ENCODE measurements at regions not wholly inside any gene's neighbourhood (a gene's known extent, or its start where the extent isn't known, plus 50 kb on each side); places are given as distances from the start of the nearest gene placed in this dataset.
A peak's percentile ranks its signal among the peaks of the same experiment; 100 is the strongest.
"Not testable (repeated sequence)": the region's sequence is repeated elsewhere in the genome, so short reads cannot be mapped to it uniquely, and the experiment has no call there.

DNA sequence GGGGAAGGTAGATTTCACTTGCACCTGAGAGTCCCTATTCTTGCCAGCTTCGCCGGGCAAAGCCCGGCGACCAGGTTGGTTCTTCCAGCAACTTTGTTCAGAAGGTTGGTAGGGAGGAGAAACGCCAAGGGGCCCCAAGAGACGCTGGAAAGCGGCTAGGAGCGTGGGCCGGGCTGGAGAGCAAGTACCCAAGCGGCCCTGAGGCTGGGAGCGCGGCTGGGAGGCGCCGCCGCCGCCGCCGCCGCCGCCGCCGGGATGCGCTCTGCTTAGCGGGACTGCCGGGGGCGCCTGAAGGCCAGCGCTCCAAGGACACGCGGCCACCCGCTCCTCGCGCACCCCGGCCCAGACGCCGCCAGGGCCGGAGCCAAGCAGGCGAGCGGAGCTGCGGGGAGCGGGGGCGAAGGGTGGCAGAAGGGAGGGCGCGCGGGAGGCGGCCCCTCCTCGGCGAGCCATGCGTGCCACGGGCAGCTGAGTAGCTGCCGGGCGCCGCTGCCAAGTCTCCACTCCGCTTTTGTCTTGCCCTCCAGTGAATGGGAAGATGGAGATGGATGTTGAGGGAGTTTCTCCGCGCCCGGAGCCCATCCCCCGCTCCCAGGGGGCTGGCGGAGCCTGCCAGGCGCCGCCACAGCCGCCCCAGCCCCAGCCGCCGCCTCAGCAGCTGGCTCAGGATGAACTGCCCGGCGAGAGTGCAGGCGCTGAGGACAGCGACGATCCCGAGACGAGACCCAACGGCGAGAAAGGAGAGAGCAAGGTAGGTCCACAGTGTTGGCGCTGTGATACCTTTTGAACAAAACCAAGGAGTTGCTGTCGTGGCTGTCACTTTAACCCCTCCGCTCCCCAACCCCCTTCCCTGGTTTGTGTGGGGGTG is 227.4 kb upstream of the AZI2 start:
- peak overlapping the region; percentile 64 for H3K4me3 ChIP-seq (ENCODE audit: low read depth, low read length)

GRCh38 chr3:28576614-28577200 is 228.1 kb upstream of the AZI2 start:
- peak overlapping the region; percentile 58 for H3K4me3 ChIP-seq (ENCODE audit: low read depth, low read length)

GRCh38 chr3:28577941-28578500 is 229.4 kb upstream of the AZI2 start:
- H3K4me3 ChIP-seq (ENCODE audit: low read depth, low read length), result no peak overlapping the region

- H3K4me3 ChIP-seq (ENCODE audit: low read depth, low read length), result no peak overlapping the region
These were observed 237.7 kb upstream of the AZI2 start for GRCh38 chr3:28586325-28586724.

DNA sequence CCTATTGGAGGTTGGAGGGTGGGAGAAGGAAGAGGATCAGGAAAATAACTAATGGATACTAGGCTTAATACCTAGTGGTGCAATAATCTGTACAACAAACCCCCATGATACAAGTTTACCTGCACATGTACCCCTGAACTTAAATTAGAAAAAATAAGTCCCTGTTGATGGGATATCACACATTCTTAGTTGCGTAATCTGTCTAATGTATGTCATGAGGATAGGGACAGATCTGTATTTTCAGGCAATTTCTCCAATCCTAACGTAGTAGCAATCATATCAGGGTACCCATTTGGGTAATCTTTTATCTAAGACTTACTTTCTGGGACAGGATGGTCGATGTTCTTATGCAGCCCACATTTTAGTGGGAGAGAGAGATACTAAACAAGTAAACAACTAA is 239.1 kb upstream of the AZI2 start:
- H3K4me3 ChIP-seq (ENCODE audit: low read depth, low read length), result no peak overlapping the region

DNA sequence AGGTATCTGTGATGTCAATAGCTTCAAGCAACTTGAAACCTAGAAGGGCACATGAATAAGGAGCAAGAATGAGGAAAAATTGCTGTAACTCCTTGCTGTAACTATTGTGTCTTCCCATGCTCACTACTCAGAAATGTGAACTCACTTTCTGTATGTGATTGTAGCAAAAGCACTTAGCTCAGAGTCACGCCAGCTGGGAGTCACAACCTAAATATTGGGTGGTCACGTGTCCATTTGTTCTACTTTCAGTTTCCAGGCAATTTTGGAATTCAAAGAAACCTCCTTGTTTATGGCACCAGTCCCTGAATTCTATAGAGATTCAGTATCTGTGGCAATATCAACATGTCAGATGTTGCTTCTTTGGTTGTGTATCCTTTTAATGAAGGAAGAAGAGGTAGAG is 241.6 kb upstream of the AZI2 start:
- H3K4me3 ChIP-seq (ENCODE audit: low read depth, low read length), result no peak overlapping the region

- no peak overlapping the region for H3K4me3 ChIP-seq (ENCODE audit: low read depth, low read length)
These were observed 242.2 kb upstream of the AZI2 start for GRCh38 chr3:28590860-28591259.

GRCh38 chr3:28595372-28595771 is 246.7 kb upstream of the AZI2 start:
- H3K4me3 ChIP-seq (ENCODE audit: low read depth, low read length), result no peak overlapping the region

GRCh38 chr3:28597452-28597851 is 248.8 kb upstream of the AZI2 start:
- no peak overlapping the region for H3K4me3 ChIP-seq (ENCODE audit: low read depth, low read length)

DNA sequence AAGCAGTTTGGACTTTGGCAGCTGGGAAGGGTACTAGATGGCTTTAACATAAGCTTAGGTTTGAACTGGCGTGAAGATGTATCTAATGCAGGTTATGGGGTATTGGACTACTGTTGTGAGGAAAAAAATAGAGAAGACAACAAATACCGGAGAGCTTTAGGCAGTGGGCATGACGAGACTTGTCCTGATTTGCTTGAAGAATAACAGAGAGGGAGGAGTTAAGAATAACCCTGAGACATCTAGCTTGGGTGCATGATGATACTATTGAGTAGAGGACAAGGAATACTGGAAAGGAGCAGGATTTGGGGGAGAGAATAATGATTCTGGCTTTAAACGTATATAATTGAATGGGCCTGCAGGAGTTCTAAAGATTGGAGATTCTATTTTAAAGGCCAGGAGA is 249.5 kb upstream of the AZI2 start:
- no peak overlapping the region for H3K4me3 ChIP-seq (ENCODE audit: low read depth, low read length)

- H3K4me3 ChIP-seq (ENCODE audit: low read depth, low read length), result no peak overlapping the region
These were observed 252.7 kb upstream of the AZI2 start for GRCh38 chr3:28601291-28601690.

DNA sequence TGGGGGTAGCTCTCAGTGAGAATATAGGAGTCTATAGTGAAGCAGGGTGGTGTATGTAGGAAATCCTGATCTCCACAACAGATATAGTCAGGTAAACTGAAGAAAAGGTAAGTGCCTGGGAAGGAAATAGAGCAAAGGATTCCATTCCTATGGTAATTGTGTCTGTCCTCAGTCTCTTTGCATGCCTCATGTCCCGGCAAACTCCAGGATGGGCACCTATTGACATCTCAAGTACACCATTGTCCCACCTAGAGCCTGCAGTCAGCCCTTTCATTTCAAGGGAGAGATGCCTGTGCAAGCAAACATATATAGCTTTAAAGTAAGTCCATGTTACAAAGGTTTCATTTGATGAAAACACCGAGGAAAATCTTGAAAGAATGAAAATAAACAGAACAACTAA is 257.7 kb upstream of the AZI2 start:
- H3K4me3 ChIP-seq (ENCODE audit: low read depth, low read length), result no peak overlapping the region

- H3K4me3 ChIP-seq (ENCODE audit: low read depth, low read length), result no peak overlapping the region
These were observed 263.6 kb upstream of the AZI2 start for GRCh38 chr3:28612232-28612631.

GRCh38 chr3:28613511-28614106 is 265.0 kb upstream of the AZI2 start:
- H3K4me3 ChIP-seq (ENCODE audit: low read depth, low read length), result no peak overlapping the region

DNA sequence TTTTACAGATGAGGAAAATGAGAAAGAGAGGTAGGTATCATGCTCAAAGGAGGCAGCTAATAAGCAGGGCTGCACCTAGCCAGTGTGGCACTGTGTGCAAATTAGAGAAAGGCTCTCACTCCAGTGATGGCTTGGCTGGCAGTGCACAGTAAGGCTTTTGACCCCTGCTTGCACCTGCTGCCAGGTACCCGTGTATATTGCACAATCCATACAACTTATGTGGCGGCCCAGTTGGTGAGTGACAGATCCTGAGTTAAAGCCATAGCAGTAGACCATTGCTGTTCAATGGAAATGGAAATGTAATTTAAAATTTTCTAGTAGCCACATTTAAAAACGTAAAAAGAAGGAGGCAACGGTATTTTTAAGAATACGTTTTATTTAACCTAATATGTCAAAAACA is 266.4 kb upstream of the AZI2 start:
- no peak overlapping the region for H3K4me3 ChIP-seq (ENCODE audit: low read depth, low read length)

DNA sequence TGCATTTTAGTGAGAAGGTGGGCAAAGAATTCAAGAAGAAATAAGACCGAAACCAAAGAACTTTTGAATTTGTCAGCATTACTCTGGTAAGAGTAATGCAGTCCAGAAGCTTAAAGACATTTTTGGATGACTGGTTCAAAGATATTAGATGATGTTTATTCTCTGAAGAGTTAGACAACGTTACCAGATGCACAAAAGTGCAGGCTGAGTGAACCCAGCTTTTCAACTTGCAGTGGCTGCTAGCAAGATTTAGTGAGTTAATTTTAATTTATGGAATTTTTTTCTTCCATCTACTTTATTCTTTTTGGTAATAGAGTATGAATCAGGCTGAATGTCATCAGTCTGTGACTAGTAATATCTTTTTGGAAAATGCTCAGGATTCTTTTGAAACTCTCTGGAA is 267.3 kb upstream of the AZI2 start:
- H3K4me3 ChIP-seq (ENCODE audit: low read depth, low read length), result no peak overlapping the region

GRCh38 chr3:28617821-28618220 is 269.2 kb upstream of the AZI2 start:
- H3K4me3 ChIP-seq (ENCODE audit: low read depth, low read length), result no peak overlapping the region

- H3K4me3 ChIP-seq (ENCODE audit: low read depth, low read length), result no peak overlapping the region
These were observed 274.5 kb upstream of the AZI2 start for GRCh38 chr3:28623106-28623505.

- no peak overlapping the region for H3K4me3 ChIP-seq (ENCODE audit: low read depth, low read length)
These were observed 275.5 kb upstream of the AZI2 start for GRCh38 chr3:28624084-28624483.

GRCh38 chr3:28627843-28628242 is 279.2 kb upstream of the AZI2 start:
- H3K4me3 ChIP-seq (ENCODE audit: low read depth, low read length), result not testable (repeated sequence)

- H3K4me3 ChIP-seq (ENCODE audit: low read depth, low read length), result no peak overlapping the region
These were observed 285.4 kb upstream of the AZI2 start for GRCh38 chr3:28634019-28634418.

DNA sequence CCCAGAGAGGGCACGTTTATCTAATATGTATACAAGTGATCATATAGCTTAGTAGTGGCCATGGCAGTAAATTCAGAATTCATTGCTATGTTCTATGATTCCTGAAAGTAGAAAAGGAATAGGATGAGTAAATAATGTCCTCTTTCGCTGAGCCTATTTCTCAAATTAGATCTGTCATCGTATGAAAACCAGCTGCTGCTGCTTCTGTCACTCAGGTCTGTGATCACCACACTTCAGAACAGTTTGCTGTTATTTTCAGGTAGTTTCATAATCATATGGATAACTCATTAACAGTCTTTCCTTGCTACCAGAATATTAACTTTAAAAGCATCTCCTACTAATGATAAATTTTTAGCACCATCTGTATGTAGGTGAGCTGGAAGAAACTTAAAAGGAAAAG is 289.1 kb upstream of the AZI2 start:
- H3K4me3 ChIP-seq (ENCODE audit: low read depth, low read length), result no peak overlapping the region
